HG03469 (cell line): ENCODE measurements at regions not wholly inside any gene's neighbourhood (a gene's known extent, or its start where the extent isn't known, plus 50 kb on each side); places are given as distances from the start of the nearest gene placed in this dataset.
"Not testable (repeated sequence)": the region's sequence is repeated elsewhere in the genome, so short reads cannot be mapped to it uniquely, and the experiment has no call there.

Source experiments
- ATAC-seq: cut with Tn5 transposase; IDR thresholded peaks from one replicate; pipeline ENCODE4 v1.9.1; 2021; ENCODE audit warnings: mild to moderate bottlenecking, moderate library complexity, moderate number of reproducible peaks; ENCODE audit not compliant: unreplicated experiment

- no peak for ATAC-seq
These were observed 122.6 kb downstream of the INHBA start for GRCh38 chr7:41579961-41580935.

- no peak for ATAC-seq
These were observed 124.2 kb downstream of the INHBA start for GRCh38 chr7:41578700-41579099.

GRCh38 chr7:41576166-41576565, 126.7 kb downstream of the INHBA start:
- no peak for ATAC-seq

- ATAC-seq: no peak
These were observed 128.5 kb downstream of the INHBA start for GRCh38 chr7:41574377-41574776.

GRCh38 chr7:41573862-41574261, 129.0 kb downstream of the INHBA start:
- ATAC-seq: no peak

GRCh38 chr7:41573443-41573842, 129.4 kb downstream of the INHBA start:
- no peak for ATAC-seq

- no peak for ATAC-seq
These were observed 129.9 kb downstream of the INHBA start for GRCh38 chr7:41573015-41573414.

GRCh38 chr7:41571573-41571972, 131.3 kb downstream of the INHBA start:
- no peak for ATAC-seq

- ATAC-seq: no peak
These were observed 132.1 kb downstream of the INHBA start for GRCh38 chr7:41570766-41571165.

GRCh38 chr7:41568135-41568534, 134.8 kb downstream of the INHBA start:
- no peak for ATAC-seq

- no peak for ATAC-seq
These were observed 135.2 kb downstream of the INHBA start for GRCh38 chr7:41567731-41568114.

GRCh38 chr7:41567031-41567730, 135.7 kb downstream of the INHBA start:
- ATAC-seq: no peak

GRCh38 chr7:41566581-41566980, 136.3 kb downstream of the INHBA start:
- no peak for ATAC-seq

GRCh38 chr7:41565655-41566054, 137.2 kb downstream of the INHBA start:
- ATAC-seq: no peak

- ATAC-seq: no peak
These were observed 143.5 kb downstream of the INHBA start for GRCh38 chr7:41559426-41559825.

GRCh38 chr7:41554481-41554880, 148.4 kb downstream of the INHBA start:
- no peak for ATAC-seq

GRCh38 chr7:41550046-41550445, 152.8 kb downstream of the INHBA start:
- not testable (repeated sequence) for ATAC-seq

GRCh38 chr7:41544241-41544640, 158.6 kb downstream of the INHBA start:
- ATAC-seq: no peak

- ATAC-seq: no peak
These were observed 162.3 kb downstream of the INHBA start for GRCh38 chr7:41540601-41541000.

- no peak for ATAC-seq
These were observed 163.8 kb downstream of the INHBA start for GRCh38 chr7:41538810-41539724.
